Sigmoid colon (tissue), 3 donors: ENCODE measurements at regions not wholly inside any gene's neighbourhood (a gene's known extent, or its start where the extent isn't known, plus 50 kb on each side); places are given as distances from the start of the nearest gene placed in this dataset.

ENCODE experiments used
- POLR2A ChIP-seq, 2 donors: fragments of 450-650 bp; IDR thresholded peaks; one replicate each; pipeline ENCODE4 v1.6.1; 2016; ENCODE audit warnings: antibody characterized with exemption in 2 of 2, mild to moderate bottlenecking in 2 of 2, moderate library complexity in 2 of 2
- TF ChIP-seq, protein P1 (sequence below), 4 experiments: fragments of 450-650 bp in 3 of 4; fragments of 200-600 bp in 1 of 4; IDR thresholded peaks; one replicate each; pipeline ENCODE4 v1.5.1; 2016 to 2019; ENCODE audit warnings: antibody characterized with exemption in 4 of 4, mild to moderate bottlenecking in 3 of 4, moderate library complexity in 2 of 4

DNA sequence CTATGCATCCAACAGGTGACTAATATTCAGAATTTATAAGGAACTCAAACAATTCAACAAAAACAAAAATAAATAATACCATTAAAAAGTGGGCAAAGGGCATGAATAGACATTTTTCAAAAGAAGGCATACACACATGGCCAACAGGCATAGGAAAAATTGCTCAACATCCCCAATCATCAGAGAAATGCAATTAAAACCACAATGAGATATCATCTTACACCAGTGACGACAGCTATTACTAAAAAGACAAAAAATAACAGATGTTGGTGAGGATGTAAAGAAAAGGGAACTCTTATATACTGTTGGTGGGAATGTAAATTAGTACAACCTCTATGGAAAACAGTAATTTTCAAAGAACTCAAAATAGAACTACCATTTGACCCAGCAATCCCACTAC lies 250.4 kb upstream of the N4BP1 start:
- TF ChIP-seq, protein P1, sequence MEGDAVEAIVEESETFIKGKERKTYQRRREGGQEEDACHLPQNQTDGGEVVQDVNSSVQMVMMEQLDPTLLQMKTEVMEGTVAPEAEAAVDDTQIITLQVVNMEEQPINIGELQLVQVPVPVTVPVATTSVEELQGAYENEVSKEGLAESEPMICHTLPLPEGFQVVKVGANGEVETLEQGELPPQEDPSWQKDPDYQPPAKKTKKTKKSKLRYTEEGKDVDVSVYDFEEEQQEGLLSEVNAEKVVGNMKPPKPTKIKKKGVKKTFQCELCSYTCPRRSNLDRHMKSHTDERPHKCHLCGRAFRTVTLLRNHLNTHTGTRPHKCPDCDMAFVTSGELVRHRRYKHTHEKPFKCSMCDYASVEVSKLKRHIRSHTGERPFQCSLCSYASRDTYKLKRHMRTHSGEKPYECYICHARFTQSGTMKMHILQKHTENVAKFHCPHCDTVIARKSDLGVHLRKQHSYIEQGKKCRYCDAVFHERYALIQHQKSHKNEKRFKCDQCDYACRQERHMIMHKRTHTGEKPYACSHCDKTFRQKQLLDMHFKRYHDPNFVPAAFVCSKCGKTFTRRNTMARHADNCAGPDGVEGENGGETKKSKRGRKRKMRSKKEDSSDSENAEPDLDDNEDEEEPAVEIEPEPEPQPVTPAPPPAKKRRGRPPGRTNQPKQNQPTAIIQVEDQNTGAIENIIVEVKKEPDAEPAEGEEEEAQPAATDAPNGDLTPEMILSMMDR (IDR thresholded peaks at IDR 0.05): no peak
- no peak for TF ChIP-seq POLR2A (IDR thresholded peaks at IDR 0.05)
